HEK293 (cell line): ENCODE measurements at regions not wholly inside any gene's neighbourhood (a gene's known extent, or its start where the extent isn't known, plus 50 kb on each side); places are given as distances from the start of the nearest gene placed in this dataset.
A peak's percentile ranks its signal among the peaks of the same experiment; 100 is the strongest.

ENCODE experiments used
- CTCF ChIA-PET: fragments of 350-600 bp; formaldehyde crosslinking; extraction: SDS; loops from one replicate; lab custom pipeline; 2021; ENCODE audit warnings: antibody characterized with exemption; lab: Yijun Ruan, JAX
- POLR2A ChIA-PET: fragments of 300-600 bp; formaldehyde crosslinking; extraction: SDS; loops from one replicate; lab custom pipeline; 2020; ENCODE audit warnings: antibody characterized with exemption, inconsistent platforms; lab: Yijun Ruan, JAX
- H3K27ac ChIP-seq: fragments of 200-500 bp; sonication (Bioruptor generic); 2 replicates; pipeline ENCODE4 v1.5.1; 2014; ENCODE audit warnings: low read depth, low read length, control low read depth, inconsistent platforms; ENCODE audit errors: extremely low read depth
- H3K36me3 ChIP-seq, 2 experiments: fragments of 200-500 bp in 1 of 2; sonication (Bioruptor generic) in 1 of 2; 1 replicate in 1 of 2; 2 replicates in 1 of 2; pipeline ENCODE4 v1.5.1; 2014 to 2017; ENCODE audit warnings: inconsistent platforms in 2 of 2, low read length in 2 of 2; ENCODE audit not compliant: control insufficient read depth in 2 of 2, insufficient read depth in 1 of 2
- H3K4me1 ChIP-seq: fragments of 200-500 bp; sonication (Bioruptor generic); 2 replicates; pipeline ENCODE4 v1.5.1; 2014; ENCODE audit warnings: mild to moderate bottlenecking, low read length, inconsistent platforms; ENCODE audit not compliant: control insufficient read depth, insufficient read depth
- H3K4me3 ChIP-seq: 2 replicates; pipeline ENCODE4 v1.5.1; 2011; ENCODE audit warnings: low read depth, mild to moderate bottlenecking, control low read depth, low read length, moderate library complexity
- H3K9me3 ChIP-seq: fragments of 200-500 bp; sonication (Bioruptor generic); 2 replicates; pipeline ENCODE4 v1.5.1; 2014; ENCODE audit warnings: low read depth, low read length, inconsistent platforms; ENCODE audit not compliant: control insufficient read depth, insufficient read depth
- GFI1B ChIP-seq: fragments of 450-650 bp; formaldehyde crosslinking; IDR thresholded peaks from 2 replicates; pipeline ENCODE4 v1.5.1; 2016; ENCODE audit warnings: missing biosample characterization, missing genetic modification characterization
- MZF1 ChIP-seq: fragments of 450-650 bp; formaldehyde crosslinking; IDR thresholded peaks from 2 replicates; pipeline ENCODE4 v1.5.1; 2017; ENCODE audit warnings: missing biosample characterization, missing genetic modification characterization, borderline replicate concordance
- OSR2 ChIP-seq: fragments of 450-650 bp; formaldehyde crosslinking; IDR thresholded peaks from 2 replicates; pipeline ENCODE4 v1.5.1; 2016; ENCODE audit warnings: missing biosample characterization, missing genetic modification characterization
- TRIM28 ChIP-seq: IDR thresholded peaks from 2 replicates; pipeline ENCODE4 v1.6.1; 2011; ENCODE audit warnings: low read length, control low read depth, borderline replicate concordance
- YY2 ChIP-seq: fragments of 450-650 bp; formaldehyde crosslinking; IDR thresholded peaks from 2 replicates; pipeline ENCODE4 v1.5.1; 2016; ENCODE audit warnings: missing biosample characterization, missing genetic modification characterization
- ZEB2 ChIP-seq: fragments of 450-650 bp; formaldehyde crosslinking; IDR thresholded peaks from 2 replicates; pipeline ENCODE4 v1.5.1; 2016; ENCODE audit warnings: missing biosample characterization, missing genetic modification characterization
- ZIC2 ChIP-seq: fragments of 450-650 bp; formaldehyde crosslinking; IDR thresholded peaks from 2 replicates; pipeline ENCODE4 v1.5.1; 2016; ENCODE audit warnings: missing biosample characterization, missing genetic modification characterization
- ZNF10 ChIP-seq: fragments of 450-650 bp; formaldehyde crosslinking; IDR thresholded peaks from 2 replicates; pipeline ENCODE4 v1.5.1; 2017; ENCODE audit warnings: missing biosample characterization, missing genetic modification characterization
- ZNF155 ChIP-seq: fragments of 450-650 bp; formaldehyde crosslinking; IDR thresholded peaks from 2 replicates; pipeline ENCODE4 v1.5.1; 2016; ENCODE audit warnings: missing biosample characterization, missing genetic modification characterization
- ZNF280D ChIP-seq: fragments of 450-650 bp; formaldehyde crosslinking; IDR thresholded peaks from 2 replicates; pipeline ENCODE4 v1.5.1; 2016; ENCODE audit warnings: missing biosample characterization, missing genetic modification characterization
- ZNF350 ChIP-seq: fragments of 450-650 bp; formaldehyde crosslinking; IDR thresholded peaks from 2 replicates; pipeline ENCODE4 v1.5.0; 2017; ENCODE audit warnings: missing biosample characterization, mild to moderate bottlenecking, missing genetic modification characterization
- ZNF391 ChIP-seq: fragments of 450-650 bp; formaldehyde crosslinking; IDR thresholded peaks from 2 replicates; pipeline ENCODE4 v1.5.1; 2016; ENCODE audit warnings: low read depth, missing biosample characterization, missing genetic modification characterization, borderline replicate concordance
- ZNF416 ChIP-seq: fragments of 450-650 bp; formaldehyde crosslinking; IDR thresholded peaks from 2 replicates; pipeline ENCODE4 v1.5.1; 2016; ENCODE audit warnings: missing biosample characterization, missing genetic modification characterization
- ZNF426 ChIP-seq: fragments of 450-650 bp; formaldehyde crosslinking; IDR thresholded peaks from 2 replicates; pipeline ENCODE4 v1.5.1; 2017; ENCODE audit warnings: missing biosample characterization, missing genetic modification characterization, mild to moderate bottlenecking, inconsistent platforms, moderate library complexity
- ZNF514 ChIP-seq: fragments of 450-650 bp; formaldehyde crosslinking; IDR thresholded peaks from 2 replicates; pipeline ENCODE4 v1.5.1; 2016; ENCODE audit warnings: missing biosample characterization, missing genetic modification characterization
- ZNF521 ChIP-seq: fragments of 450-650 bp; formaldehyde crosslinking; IDR thresholded peaks from 2 replicates; pipeline ENCODE4 v1.5.1; 2017; ENCODE audit warnings: missing biosample characterization, mild to moderate bottlenecking, missing genetic modification characterization
- ZNF664 ChIP-seq: fragments of 450-650 bp; formaldehyde crosslinking; IDR thresholded peaks from 2 replicates; pipeline ENCODE4 v1.5.1; 2016; ENCODE audit warnings: missing biosample characterization, missing genetic modification characterization
- ZNF707 ChIP-seq: fragments of 450-650 bp; formaldehyde crosslinking; IDR thresholded peaks from 2 replicates; pipeline ENCODE4 v1.5.1; 2016; ENCODE audit warnings: missing biosample characterization, missing genetic modification characterization
- ZNF792 ChIP-seq: fragments of 450-650 bp; formaldehyde crosslinking; IDR thresholded peaks from 2 replicates; pipeline ENCODE4 v1.5.1; 2016; ENCODE audit warnings: missing biosample characterization, missing genetic modification characterization
- ZNF830 ChIP-seq: fragments of 450-650 bp; IDR thresholded peaks from 2 replicates; pipeline ENCODE4 v1.5.0; 2018; ENCODE audit warnings: missing biosample characterization, missing genetic modification characterization, low read depth, mild to moderate bottlenecking, moderate library complexity
- ZSCAN23 ChIP-seq: fragments of 450-650 bp; formaldehyde crosslinking; IDR thresholded peaks from 2 replicates; pipeline ENCODE4 v1.5.1; 2016; ENCODE audit warnings: missing biosample characterization, missing genetic modification characterization
- TF ChIP-seq, protein P1 (sequence below): fragments of 450-650 bp; formaldehyde crosslinking; IDR thresholded peaks from 2 replicates; pipeline ENCODE4 v1.5.1; 2016; ENCODE audit warnings: missing biosample characterization, missing genetic modification characterization
- TF ChIP-seq, protein P2 (sequence below): fragments of 450-650 bp; formaldehyde crosslinking; IDR thresholded peaks from 2 replicates; pipeline ENCODE4 v1.5.1; 2016; ENCODE audit warnings: missing biosample characterization, missing genetic modification characterization, low read depth

GRCh38 chr11:129257512-129257911, 65.4 kb upstream of the ARHGAP32 start:
- ChIA-PET POLR2A (no interaction called here), CTCF (interaction anchor here (0.6 kb wide), 1 partner anchor 454 kb away, joined by 3 read pairs; no protein-coding TSS in a partner anchor)
- H3K4me1 ChIP-seq = peaks cover 15% of the 10 kb centered on the region
- H3K27ac ChIP-seq = no peak overlapping the region
- H3K9me3 ChIP-seq = no peaks in the 10 kb centered on the region
- TF ChIP-seq ZNF426 (tag by site-specific recombination) (no peak), ZNF155 (tag by site-specific recombination) (no peak), ZNF514 (tag by site-specific recombination) (no peak), ZNF391 (no peak), ZNF707 (tag by site-specific recombination) (no peak), ZNF350 (tag by site-specific recombination) (no peak), ZNF521 (tag by site-specific recombination) (no peak), ZNF664 (no peak), TRIM28 (no peak), ZNF792 (tag by site-specific recombination) (no peak), ZNF10 (tag by site-specific recombination) (no peak)
- no peaks in the 10 kb centered on the region for H3K36me3 ChIP-seq
- H3K4me3 ChIP-seq = no peak overlapping the region

DNA sequence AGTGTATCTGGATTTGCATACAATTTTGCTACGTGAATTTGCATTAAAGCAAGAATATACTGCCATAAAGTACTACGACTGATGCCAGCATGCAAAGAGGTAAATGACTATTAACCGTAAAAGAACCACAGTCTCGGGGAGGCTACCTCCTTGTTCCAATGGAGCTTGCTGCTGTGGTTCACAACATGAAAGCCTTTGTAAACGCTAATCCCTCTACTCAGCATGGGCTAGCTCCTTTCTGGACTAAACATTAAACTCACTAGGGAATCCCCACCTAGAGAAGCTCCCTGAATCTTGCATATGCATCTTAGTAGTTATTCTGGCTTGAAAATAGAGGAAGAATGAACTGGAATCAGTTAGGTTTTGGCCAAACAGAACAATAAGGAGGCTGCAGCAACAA, 60.5 kb upstream of the ARHGAP32 start:
- no peak overlapping the region for H3K4me3 ChIP-seq
- peaks cover 11% of the 10 kb centered on the region for H3K4me1 ChIP-seq
- TF ChIP-seq MZF1 = peak; percentile 90; the same call in 1 of the 2 replicates
- no peak for TF ChIP-seq GFI1B
- TF ChIP-seq ZIC2 = peak; percentile 88
- 0 out of 2 replicates have a peak, but pooled peaks have one; percentile 19 for TF ChIP-seq OSR2
- CTCF ChIA-PET = no interaction called here
- H3K27ac ChIP-seq = no peak overlapping the region
- no peaks in the 10 kb centered on the region for H3K9me3 ChIP-seq
- POLR2A ChIA-PET = interaction anchor here (1.1 kb wide), 1 partner anchor 23 kb away, joined by 3 read pairs; no protein-coding TSS in a partner anchor
- no peaks in the 10 kb centered on the region for H3K36me3 ChIP-seq

- ChIA-PET CTCF (interaction anchor here (0.6 kb wide), 1 partner anchor 1094 kb away, joined by 4 read pairs; no protein-coding TSS in a partner anchor), POLR2A (no interaction called here)
- Histone ChIP-seq H3K4me3 (no peak overlapping the region), H3K27ac (no peak overlapping the region), H3K36me3 (no peaks in the 10 kb centered on the region), H3K4me1 (peaks cover 16% of the 10 kb centered on the region), H3K9me3 (no peaks in the 10 kb centered on the region)
- TF ChIP-seq ZNF664 (no peak), ZEB2 (no peak), ZNF280D (no peak), YY2 (tag by site-specific recombination) (no peak), ZNF830 (tag by site-specific recombination) (no peak), ZNF155 (tag by site-specific recombination) (no peak), ZNF416 (tag by site-specific recombination) (no peak), ZSCAN23 (tag by site-specific recombination) (no peak)
- TF ChIP-seq, protein P1, sequence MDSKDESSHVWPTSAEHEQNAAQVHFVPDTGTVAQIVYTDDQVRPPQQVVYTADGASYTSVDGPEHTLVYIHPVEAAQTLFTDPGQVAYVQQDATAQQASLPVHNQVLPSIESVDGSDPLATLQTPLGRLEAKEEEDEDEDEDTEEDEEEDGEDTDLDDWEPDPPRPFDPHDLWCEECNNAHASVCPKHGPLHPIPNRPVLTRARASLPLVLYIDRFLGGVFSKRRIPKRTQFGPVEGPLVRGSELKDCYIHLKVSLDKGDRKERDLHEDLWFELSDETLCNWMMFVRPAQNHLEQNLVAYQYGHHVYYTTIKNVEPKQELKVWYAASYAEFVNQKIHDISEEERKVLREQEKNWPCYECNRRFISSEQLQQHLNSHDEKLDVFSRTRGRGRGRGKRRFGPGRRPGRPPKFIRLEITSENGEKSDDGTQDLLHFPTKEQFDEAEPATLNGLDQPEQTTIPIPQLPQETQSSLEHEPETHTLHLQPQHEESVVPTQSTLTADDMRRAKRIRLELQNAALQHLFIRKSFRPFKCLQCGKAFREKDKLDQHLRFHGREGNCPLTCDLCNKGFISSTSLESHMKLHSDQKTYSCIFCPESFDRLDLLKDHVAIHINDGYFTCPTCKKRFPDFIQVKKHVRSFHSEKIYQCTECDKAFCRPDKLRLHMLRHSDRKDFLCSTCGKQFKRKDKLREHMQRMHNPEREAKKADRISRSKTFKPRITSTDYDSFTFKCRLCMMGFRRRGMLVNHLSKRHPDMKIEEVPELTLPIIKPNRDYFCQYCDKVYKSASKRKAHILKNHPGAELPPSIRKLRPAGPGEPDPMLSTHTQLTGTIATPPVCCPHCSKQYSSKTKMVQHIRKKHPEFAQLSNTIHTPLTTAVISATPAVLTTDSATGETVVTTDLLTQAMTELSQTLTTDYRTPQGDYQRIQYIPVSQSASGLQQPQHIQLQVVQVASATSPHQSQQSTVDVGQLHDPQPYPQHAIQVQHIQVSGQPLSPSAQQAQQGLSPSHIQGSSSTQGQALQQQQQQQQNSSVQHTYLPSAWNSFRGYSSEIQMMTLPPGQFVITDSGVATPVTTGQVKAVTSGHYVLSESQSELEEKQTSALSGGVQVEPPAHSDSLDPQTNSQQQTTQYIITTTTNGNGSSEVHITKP (tag by site-specific recombination) = peak; percentile 11; the same call in 1 of the 2 replicates
- TF ChIP-seq, protein P2, sequence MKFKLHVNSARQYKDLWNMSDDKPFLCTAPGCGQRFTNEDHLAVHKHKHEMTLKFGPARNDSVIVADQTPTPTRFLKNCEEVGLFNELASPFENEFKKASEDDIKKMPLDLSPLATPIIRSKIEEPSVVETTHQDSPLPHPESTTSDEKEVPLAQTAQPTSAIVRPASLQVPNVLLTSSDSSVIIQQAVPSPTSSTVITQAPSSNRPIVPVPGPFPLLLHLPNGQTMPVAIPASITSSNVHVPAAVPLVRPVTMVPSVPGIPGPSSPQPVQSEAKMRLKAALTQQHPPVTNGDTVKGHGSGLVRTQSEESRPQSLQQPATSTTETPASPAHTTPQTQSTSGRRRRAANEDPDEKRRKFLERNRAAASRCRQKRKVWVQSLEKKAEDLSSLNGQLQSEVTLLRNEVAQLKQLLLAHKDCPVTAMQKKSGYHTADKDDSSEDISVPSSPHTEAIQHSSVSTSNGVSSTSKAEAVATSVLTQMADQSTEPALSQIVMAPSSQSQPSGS (tag by site-specific recombination) = 0 out of 2 replicates have a peak, but pooled peaks have one; percentile 25
Measured at GRCh38 chr11:129251067-129251466, 58.9 kb upstream of the ARHGAP32 start.
